IPS DF 6.9 (cell line): ENCODE measurements at regions not wholly inside any gene's neighbourhood (a gene's known extent, or its start where the extent isn't known, plus 50 kb on each side); places are given as distances from the start of the nearest gene placed in this dataset.

ENCODE experiments used
- DNase-seq: peaks from one replicate; pipeline ENCODE4 v3.0.0-alpha.2; 2013; ENCODE audit warnings: low read depth, low spot score
- H3K27ac ChIP-seq: one replicate; pipeline ENCODE4 v1.5.1; 2013; ENCODE audit warnings: low read length, control low read depth
- H3K27me3 ChIP-seq: 2 replicates; pipeline ENCODE4 v1.6.1; 2013; ENCODE audit warnings: mild to moderate bottlenecking, low read length; ENCODE audit not compliant: control insufficient read depth, insufficient read depth
- H3K36me3 ChIP-seq: 2 replicates; pipeline ENCODE4 v1.6.1; 2013; ENCODE audit warnings: low read length; ENCODE audit not compliant: control insufficient read depth, insufficient read depth
- H3K4me1 ChIP-seq: 2 replicates; pipeline ENCODE4 v1.6.1; 2013; ENCODE audit warnings: low read length; ENCODE audit not compliant: control insufficient read depth, insufficient read depth
- H3K4me3 ChIP-seq: 2 replicates; pipeline ENCODE4 v1.5.1; 2013; ENCODE audit warnings: mild to moderate bottlenecking, low read length
- H3K9me3 ChIP-seq: 2 replicates; pipeline ENCODE4 v1.6.1; 2013; ENCODE audit warnings: low read length, inconsistent platforms; ENCODE audit not compliant: control insufficient read depth, insufficient read depth
- WGBS: extraction: QIAGEN DNeasy Blood & Tissue Kit; methylation state at CpG from one replicate; pipeline ENCODE4 v1.1.7; 2013; ENCODE audit warnings: mixed read lengths, missing lambda C conversion rate; ENCODE audit not compliant: insufficient read length, insufficient coverage; 5-methylcytosine and 5-hydroxymethylcytosine counted together

- no peak overlapping the region for H3K27ac ChIP-seq
- DNase-seq, result no peak
- H3K36me3 ChIP-seq, result no peaks in the 10 kb centered on the region
- H3K27me3 ChIP-seq, result no peaks in the 10 kb centered on the region
- no CpG with 5 or more reads among the region's 1 CpG for WGBS
- no peak overlapping the region for H3K4me3 ChIP-seq
- no peaks in the 10 kb centered on the region for H3K9me3 ChIP-seq
- no peaks in the 10 kb centered on the region; the same call in 1 of the 2 replicates for H3K4me1 ChIP-seq
Observed at GRCh38 chr15:79373113-79373512, 59.0 kb upstream of the MINAR1 start.

GRCh38 chr15:79373728-79374127, 58.4 kb upstream of the MINAR1 start:
- H3K27me3 ChIP-seq, result no peaks in the 10 kb centered on the region
- no CpG with 5 or more reads among the region's 2 CpGs for WGBS
- no peak for DNase-seq
- no peaks in the 10 kb centered on the region for H3K36me3 ChIP-seq
- no peaks in the 10 kb centered on the region; the same call in 1 of the 2 replicates for H3K4me1 ChIP-seq
- no peaks in the 10 kb centered on the region for H3K9me3 ChIP-seq
- no peak overlapping the region for H3K27ac ChIP-seq
- H3K4me3 ChIP-seq, result no peak overlapping the region

- Histone ChIP-seq H3K27me3 (no peaks in the 10 kb centered on the region), H3K27ac (no peak overlapping the region), H3K4me1 (no peaks in the 10 kb centered on the region; the same call in 1 of the 2 replicates), H3K36me3 (no peaks in the 10 kb centered on the region), H3K9me3 (no peaks in the 10 kb centered on the region; the same call in 1 of the 2 replicates), H3K4me3 (no peak overlapping the region)
- no peak for DNase-seq
- no CpG with 5 or more reads among the region's 3 CpGs for WGBS
Observed at GRCh38 chr15:79376383-79376782, 55.8 kb upstream of the MINAR1 start.

- Histone ChIP-seq H3K36me3 (no peaks in the 10 kb centered on the region), H3K4me1 (no peaks in the 10 kb centered on the region; the same call in 1 of the 2 replicates), H3K27ac (no peak overlapping the region), H3K4me3 (no peak overlapping the region), H3K27me3 (no peaks in the 10 kb centered on the region), H3K9me3 (no peaks in the 10 kb centered on the region; the same call in 1 of the 2 replicates)
- DNase-seq, result no peak
- WGBS, result no CpG with 5 or more reads among the region's 3 CpGs
Observed at GRCh38 chr15:79378394-79379109, 53.6 kb upstream of the MINAR1 start.

GRCh38 chr15:79380755-79381497, 51.2 kb upstream of the MINAR1 start:
- Histone ChIP-seq H3K9me3 (no peaks in the 10 kb centered on the region; the same call in 1 of the 2 replicates), H3K27ac (no peak overlapping the region), H3K27me3 (no peaks in the 10 kb centered on the region), H3K4me1 (no peaks in the 10 kb centered on the region), H3K4me3 (no peak overlapping the region), H3K36me3 (no peaks in the 10 kb centered on the region)
- DNase-seq, result peak; percentile 52
- no CpG with 5 or more reads among the region's 4 CpGs for WGBS

- H3K36me3 ChIP-seq, result no peaks in the 10 kb centered on the region
- no peak overlapping the region for H3K4me3 ChIP-seq
- no peaks in the 10 kb centered on the region for H3K4me1 ChIP-seq
- H3K27me3 ChIP-seq, result no peaks in the 10 kb centered on the region
- no peaks in the 10 kb centered on the region; the same call in 1 of the 2 replicates for H3K9me3 ChIP-seq
- no peak overlapping the region for H3K27ac ChIP-seq
- DNase-seq, result no peak
Observed at GRCh38 chr15:79381593-79381992, 50.5 kb upstream of the MINAR1 start.
